HepG2 (cell line): ENCODE measurements at regions not wholly inside any gene's neighbourhood (a gene's known extent, or its start where the extent isn't known, plus 50 kb on each side); places are given as distances from the start of the nearest gene placed in this dataset.

ENCODE experiments used
- ATAC-seq: fragments of 200-7000 bp; cut with Tn5 transposase; 3 replicates; pipeline ENCODE4 v1.9.1; 2020; ENCODE audit warnings: mild to moderate bottlenecking, moderate library complexity
- BruUV-seq: library from RNA; stranded (reverse); fragments of 400-500 nt; replicated peaks from 2 replicates; lab custom pipeline; 2021; lab: Mats Ljungman, UMichigan
- CTCF ChIA-PET: fragments of 300-600 bp; formaldehyde crosslinking; extraction: SDS; loops from one replicate; lab custom pipeline; 2021; ENCODE audit warnings: low total read pairs, inconsistent platforms, low intra/inter-chr PET ratio; lab: Yijun Ruan, JAX
- POLR2A ChIA-PET: fragments of 350-600 bp; sonication (Branson Sonifier 250); formaldehyde crosslinking; loops from one replicate; lab custom pipeline; 2020; ENCODE audit warnings: antibody characterized with exemption, inconsistent platforms; lab: Yijun Ruan, JAX
- DNase-seq: peaks from one replicate; pipeline ENCODE4 v3.0.0-alpha.2; 2015; ENCODE audit warnings: low spot score
- FAIRE-seq: peaks from 3 replicates; lab custom pipeline; 2011; peaks lifted over from hg19 to GRCh38; lab: Jason Lieb, UNC
- H2AFZ ChIP-seq: one replicate; pipeline ENCODE4 v1.6.1; 2011; ENCODE audit warnings: low read length, inconsistent platforms
- H3K27ac ChIP-seq: fragments of 300-600 bp; 3 replicates; pipeline ENCODE4 v1.8.0; 2011; ENCODE audit warnings: mixed run types, mild to moderate bottlenecking, mixed read lengths, low read length, inconsistent platforms; ENCODE audit not compliant: insufficient read depth; ENCODE audit errors: extremely low read length
- H3K27me3 ChIP-seq, 2 experiments: fragments of 200-600 bp in 1 of 2; 2 replicates in 1 of 2; 3 replicates in 1 of 2; pipeline versions ENCODE4 v1.6.0 to v1.8.0; 2011; ENCODE audit warnings: low read length in 2 of 2, mild to moderate bottlenecking in 2 of 2, moderate library complexity in 2 of 2, inconsistent platforms in 1 of 2; ENCODE audit not compliant: insufficient read depth in 2 of 2, control insufficient read depth in 1 of 2
- H3K36me3 ChIP-seq, 2 experiments: fragments of 200-600 bp in 1 of 2; replicated peaks in 1 of 2; 2 replicates in 1 of 2; 3 replicates in 1 of 2; pipeline versions ENCODE4 v1.5.1 to v1.8.0; 2011; ENCODE audit warnings: low read length in 2 of 2, inconsistent platforms in 1 of 2; ENCODE audit not compliant: insufficient read depth in 2 of 2, control insufficient read depth in 1 of 2
- H3K4me1 ChIP-seq: 2 replicates; pipeline ENCODE4 v1.5.1; 2012; ENCODE audit warnings: low read length, inconsistent platforms; ENCODE audit not compliant: insufficient read depth
- H3K4me2 ChIP-seq: 2 replicates; pipeline ENCODE4 v1.6.0; 2011; ENCODE audit warnings: low read depth, low read length, inconsistent platforms
- H3K4me3 ChIP-seq, 3 experiments: fragments of 200-600 bp in 1 of 3; sonication (generic), shearing (Covaris generic) in 1 of 3; replicated peaks in 1 of 3; 2 replicates each; pipeline ENCODE4 v1.5.1; 2011 to 2016; ENCODE audit warnings: low read length in 3 of 3, inconsistent platforms in 2 of 3, low read depth in 2 of 3, mild to moderate bottlenecking in 2 of 3, control low read depth in 1 of 3, mixed read lengths in 1 of 3; ENCODE audit not compliant: insufficient read depth in 1 of 3
- H3K79me2 ChIP-seq: one replicate; pipeline ENCODE4 v1.6.1; 2011; ENCODE audit warnings: low read length, inconsistent platforms; ENCODE audit not compliant: insufficient read depth
- H3K9ac ChIP-seq: 2 replicates; pipeline ENCODE4 v1.6.0; 2011; ENCODE audit warnings: mild to moderate bottlenecking, low read depth, low read length, inconsistent platforms; ENCODE audit not compliant: insufficient read depth
- H3K9me3 ChIP-seq: 2 replicates; pipeline ENCODE4 v1.5.1; 2012; ENCODE audit warnings: mild to moderate bottlenecking, low read length
- H4K20me1 ChIP-seq: 2 replicates; pipeline ENCODE4 v1.6.0; 2011; ENCODE audit warnings: inconsistent platforms, mild to moderate bottlenecking, low read length, moderate library complexity; ENCODE audit not compliant: insufficient read depth
- AFF4 ChIP-seq: sonication (generic); formaldehyde crosslinking; IDR thresholded peaks from 2 replicates; pipeline ENCODE4 v1.4.0; 2020; ENCODE audit warnings: missing genetic modification reagents
- AGO1 ChIP-seq: fragments of 200-400 bp; formaldehyde crosslinking; IDR thresholded peaks from 2 replicates; pipeline ENCODE4 v1.6.1; 2017; ENCODE audit warnings: mild to moderate bottlenecking, low read depth, low read length, moderate library complexity; ENCODE audit not compliant: poor library complexity, severe bottlenecking
- ATF4 ChIP-seq, 2 experiments: fragments of 450-650 bp in 1 of 2; sonication (generic) in 1 of 2; formaldehyde crosslinking; IDR thresholded peaks; 2 replicates each; pipeline versions ENCODE4 v1.5.0 to v1.8.0; 2020 to 2022; ENCODE audit warnings: mild to moderate bottlenecking in 1 of 2, missing genetic modification reagents in 1 of 2
- DDIT3 ChIP-seq: sonication (generic); formaldehyde crosslinking; IDR thresholded peaks from 2 replicates; pipeline ENCODE4 v1.4.0; 2020; ENCODE audit warnings: mild to moderate bottlenecking, missing genetic modification reagents
- DZIP1 ChIP-seq: sonication (generic); formaldehyde crosslinking; IDR thresholded peaks from 2 replicates; pipeline ENCODE4 v1.5.0; 2020; ENCODE audit warnings: mild to moderate bottlenecking, missing genetic modification reagents
- KLF9 ChIP-seq: IDR thresholded peaks from 2 replicates; pipeline ENCODE4 v1.6.1; 2016; ENCODE audit warnings: low read depth
- NCOA2 ChIP-seq: sonication (generic); formaldehyde crosslinking; IDR thresholded peaks from 2 replicates; pipeline ENCODE4 v1.8.0; 2022; ENCODE audit warnings: inconsistent platforms
- NR2F1 ChIP-seq, 2 experiments: fragments of 450-650 bp in 1 of 2; formaldehyde crosslinking in 1 of 2; IDR thresholded peaks; 2 replicates each; pipeline versions ENCODE4 v1.5.0 to v1.6.1; 2016 to 2020; ENCODE audit warnings: mild to moderate bottlenecking in 1 of 2, missing compliant biosample characterization in 1 of 2, missing genetic modification reagents in 1 of 2, moderate library complexity in 1 of 2
- ZNF20 ChIP-seq: sonication (generic); formaldehyde crosslinking; IDR thresholded peaks from 2 replicates; pipeline ENCODE4 v1.4.0; 2020; ENCODE audit warnings: mild to moderate bottlenecking, moderate library complexity, missing genetic modification reagents
- ZNF230 ChIP-seq: sonication (generic); formaldehyde crosslinking; IDR thresholded peaks from 2 replicates; pipeline ENCODE4 v1.4.0; 2020; ENCODE audit warnings: mild to moderate bottlenecking, missing genetic modification reagents
- ZNF660 ChIP-seq: sonication (generic); formaldehyde crosslinking; IDR thresholded peaks from 2 replicates; pipeline ENCODE4 v1.5.1; 2020; ENCODE audit warnings: mild to moderate bottlenecking, low read depth, missing genetic modification reagents, borderline replicate concordance
- ZNF703 ChIP-seq: sonication (generic); formaldehyde crosslinking; IDR thresholded peaks from 2 replicates; pipeline ENCODE4 v1.5.1; 2020; ENCODE audit warnings: missing genetic modification reagents, mild to moderate bottlenecking, moderate library complexity, borderline replicate concordance
- WGBS: methylation state at CpG from one replicate; pipeline ENCODE4 v1.1.6; 2017; ENCODE audit warnings: low lambda C conversion rate; 5-methylcytosine and 5-hydroxymethylcytosine counted together
- in situ Hi-C: cut with HindIII; loops from 2 replicates; pipeline ENCODE4 v1.10.0; 2017; ENCODE audit warnings: low pct_unique_long_range_greater_than_20kb; ENCODE audit not compliant: extremely low pct_ligation_motif_present
- intact Hi-C: fragments of 100-400 bp; cut with micrococcal nuclease; formaldehyde crosslinking; loops from one replicate; pipeline ENCODE4 v1.10.0; 2022; ENCODE audit not compliant: unreplicated experiment

- TF ChIP-seq AFF4 (CRISPR knock-in tag) (no peak), NR2F1 (CRISPR knock-in tag; IDR thresholded peaks at IDR 0.05) (no peak), DZIP1 (CRISPR knock-in tag) (no peak), ZNF20 (CRISPR knock-in tag) (no peak), KLF9 (CRISPR knock-in tag) (no peak)
- TF ChIP-seq, all 625 proteins: peak for 0
These were observed 170.2 kb upstream of the PRICKLE1 start (continued) for GRCh38 chr12:42759622-42760273.

- no peaks in the 10 kb centered on the region for H3K9me3 ChIP-seq
- POLR2A ChIA-PET: no interaction called here
- CTCF ChIA-PET: no interaction called here
- H3K27me3 ChIP-seq: peaks cover 0 to 2% of the 10 kb centered on the region in 2 experiments; a peak in 1 of 5 replicates
- FAIRE-seq (no peak), ATAC-seq (no peak), DNase-seq (no peak)
- H3K36me3 ChIP-seq: no peaks in the 10 kb centered on the region
- in situ Hi-C loops (no loop called here), intact Hi-C loops (no loop called here)
- H2AFZ ChIP-seq: no peak overlapping the region
- no peaks in the 10 kb centered on the region for H3K79me2 ChIP-seq
- H3K4me1 ChIP-seq: no peaks in the 10 kb centered on the region
- 0% methylated on average over 2 of the region's 4 CpGs for WGBS
- no peak overlapping the region for H3K27ac ChIP-seq
- no peak overlapping the region for H3K4me3 ChIP-seq
- H3K4me2 ChIP-seq: no peak overlapping the region
- BruUV-seq: no TSS peak
- no peaks in the 10 kb centered on the region for H4K20me1 ChIP-seq
- no peak overlapping the region for H3K9ac ChIP-seq
- TF ChIP-seq ZNF660 (no peak), NCOA2 (CRISPR knock-in tag) (no peak), ZNF703 (CRISPR knock-in tag) (no peak), DDIT3 (CRISPR knock-in tag) (no peak), AGO1 (no peak), ZNF230 (no peak), ATF4 (CRISPR knock-in tag; IDR thresholded peaks at IDR 0.05) (no peak)
These were observed 169.3 kb upstream of the PRICKLE1 start for GRCh38 chr12:42758806-42759205.
